ENCODE measurements at regions not wholly inside any gene's neighbourhood (a gene's known extent, or its start where the extent isn't known, plus 50 kb on each side); places are given as distances from the start of the nearest gene placed in this dataset.

DNA sequence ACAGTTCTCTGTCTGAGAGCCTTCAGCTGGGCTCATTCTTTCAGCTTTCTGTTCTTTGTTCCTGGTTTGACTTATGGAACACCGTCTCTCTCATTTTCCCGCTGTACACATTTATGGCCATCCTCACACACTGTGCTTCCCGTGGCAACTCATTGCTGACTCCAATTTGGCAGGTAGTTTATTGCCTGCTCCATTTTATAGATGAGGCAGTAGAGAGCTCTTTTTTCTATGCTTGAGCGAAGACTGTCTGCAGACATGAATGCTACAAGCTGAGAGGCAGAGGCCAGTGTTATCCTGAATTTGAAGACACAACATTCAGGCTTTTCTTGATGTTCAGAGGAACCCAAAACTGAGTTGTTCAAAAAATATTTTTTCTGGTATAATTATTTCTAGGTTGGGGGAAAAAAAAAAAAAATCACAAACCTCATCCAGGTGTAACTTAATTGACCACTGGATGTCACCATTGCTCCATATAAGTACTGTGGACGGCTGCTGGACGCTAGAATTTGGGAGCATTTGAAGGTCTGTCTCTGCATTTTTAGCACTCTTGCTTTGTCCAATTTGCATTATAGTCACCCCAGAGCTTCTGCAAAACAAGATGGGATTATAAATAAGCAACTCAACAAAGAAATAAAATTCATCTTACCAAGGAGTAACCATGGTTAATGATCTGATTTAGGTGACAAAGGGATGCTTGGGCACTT, 83.5 kb downstream of the HRH4 start:
- TF ChIP-seq, protein P1, sequence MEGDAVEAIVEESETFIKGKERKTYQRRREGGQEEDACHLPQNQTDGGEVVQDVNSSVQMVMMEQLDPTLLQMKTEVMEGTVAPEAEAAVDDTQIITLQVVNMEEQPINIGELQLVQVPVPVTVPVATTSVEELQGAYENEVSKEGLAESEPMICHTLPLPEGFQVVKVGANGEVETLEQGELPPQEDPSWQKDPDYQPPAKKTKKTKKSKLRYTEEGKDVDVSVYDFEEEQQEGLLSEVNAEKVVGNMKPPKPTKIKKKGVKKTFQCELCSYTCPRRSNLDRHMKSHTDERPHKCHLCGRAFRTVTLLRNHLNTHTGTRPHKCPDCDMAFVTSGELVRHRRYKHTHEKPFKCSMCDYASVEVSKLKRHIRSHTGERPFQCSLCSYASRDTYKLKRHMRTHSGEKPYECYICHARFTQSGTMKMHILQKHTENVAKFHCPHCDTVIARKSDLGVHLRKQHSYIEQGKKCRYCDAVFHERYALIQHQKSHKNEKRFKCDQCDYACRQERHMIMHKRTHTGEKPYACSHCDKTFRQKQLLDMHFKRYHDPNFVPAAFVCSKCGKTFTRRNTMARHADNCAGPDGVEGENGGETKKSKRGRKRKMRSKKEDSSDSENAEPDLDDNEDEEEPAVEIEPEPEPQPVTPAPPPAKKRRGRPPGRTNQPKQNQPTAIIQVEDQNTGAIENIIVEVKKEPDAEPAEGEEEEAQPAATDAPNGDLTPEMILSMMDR (IDR thresholded peaks at IDR 0.05; ENCODE audit: control extremely low read depth in 1 of 3, insufficient read depth in 1 of 3, low read depth in 1 of 3, low read length in 3 of 3), result peak in 2 of 3 experiments; percentile 49 to 59; a peak in 3 of 4 replicates
- TF ChIP-seq KDM1A (IDR thresholded peaks at IDR 0.05; ENCODE audit: borderline replicate concordance, low read length) (no peak), POLR2A (IDR thresholded peaks at IDR 0.05; ENCODE audit: control extremely low read depth in 1 of 2, low read depth in 2 of 2, low read length in 2 of 2) (no peak), RAD21 (IDR thresholded peaks at IDR 0.05 in 1 of 2, conservative IDR thresholded peaks at IDR 0.05 in 1 of 2; ENCODE audit: low read depth in 2 of 2, low read length in 2 of 2) (peak; percentile 86 to 88), EZH2 (IDR thresholded peaks at IDR 0.05; ENCODE audit: low read depth, low read length, severe bottlenecking) (no peak), SIN3A (conservative IDR thresholded peaks at IDR 0.05 in 1 of 2, IDR thresholded peaks at IDR 0.05 in 1 of 2; ENCODE audit: low read depth in 1 of 2, low read length in 2 of 2) (no peak), RBBP5 (IDR thresholded peaks at IDR 0.05; ENCODE audit: borderline replicate concordance, low read depth, low read length) (no peak), E2F6 (IDR thresholded peaks at IDR 0.05) (no peak), SIRT6 (IDR thresholded peaks at IDR 0.05; ENCODE audit: low read length) (no peak), CBX5 (IDR thresholded peaks at IDR 0.05; ENCODE audit: low read depth, low read length) (no peak)
